Keratinocyte (primary cell): ENCODE measurements at regions not wholly inside any gene's neighbourhood (a gene's known extent, or its start where the extent isn't known, plus 50 kb on each side); places are given as distances from the start of the nearest gene placed in this dataset.

ENCODE experiments used
- DNase-seq: peaks from one replicate; pipeline ENCODE4 v3.0.0-alpha.2; 2011; ENCODE audit warnings: low read depth, missing footprints, low spot score
- FAIRE-seq: peaks from 2 replicates; lab custom pipeline; 2011; peaks lifted over from hg19 to GRCh38; lab: Jason Lieb, UNC
- H2AFZ ChIP-seq: 2 replicates; pipeline ENCODE4 v1.6.0; 2012; ENCODE audit warnings: low read length, control low read depth, inconsistent platforms; ENCODE audit not compliant: control insufficient read depth
- H3K27ac ChIP-seq: 2 replicates; pipeline ENCODE4 v1.5.1; 2011; ENCODE audit warnings: low read length; ENCODE audit not compliant: control insufficient read depth, insufficient read depth
- H3K27me3 ChIP-seq: 3 replicates; pipeline ENCODE4 v1.6.0; 2011; ENCODE audit warnings: low read length; ENCODE audit not compliant: control insufficient read depth, insufficient read depth; ENCODE audit errors: extremely low read depth
- H3K36me3 ChIP-seq, 2 experiments: 2 replicates in 1 of 2; 3 replicates in 1 of 2; pipeline ENCODE4 v1.5.1; 2011; ENCODE audit warnings: low read length in 2 of 2, mild to moderate bottlenecking in 1 of 2; ENCODE audit not compliant: control insufficient read depth in 2 of 2, insufficient read depth in 2 of 2; ENCODE audit errors: extremely low read depth in 1 of 2
- H3K4me1 ChIP-seq: 3 replicates; pipeline ENCODE4 v1.5.1; 2011; ENCODE audit warnings: low read length; ENCODE audit not compliant: control insufficient read depth, insufficient read depth; ENCODE audit errors: extremely low read depth
- H3K4me2 ChIP-seq: 3 replicates; pipeline ENCODE4 v1.6.0; 2011; ENCODE audit warnings: low read depth, low read length; ENCODE audit not compliant: control insufficient read depth, insufficient read depth; ENCODE audit errors: extremely low read depth
- H3K4me3 ChIP-seq, 3 experiments: fragments of 200-600 bp in 1 of 3; sonication (generic) in 1 of 3; 2 replicates in 2 of 3; 3 replicates in 1 of 3; pipeline ENCODE4 v1.5.1; 2011 to 2016; ENCODE audit warnings: low read length in 3 of 3, mild to moderate bottlenecking in 3 of 3, control low read depth in 2 of 3, inconsistent platforms in 1 of 3, low read depth in 1 of 3, mixed read lengths in 1 of 3, mixed run types in 1 of 3, moderate library complexity in 1 of 3; ENCODE audit not compliant: control insufficient read depth in 2 of 3, insufficient read depth in 2 of 3; ENCODE audit errors: extremely low read depth in 1 of 3
- H3K79me2 ChIP-seq: 2 replicates; pipeline ENCODE4 v1.6.0; 2012; ENCODE audit warnings: low read length; ENCODE audit not compliant: control insufficient read depth, insufficient read depth
- H3K9ac ChIP-seq: 3 replicates; pipeline ENCODE4 v1.6.0; 2011; ENCODE audit warnings: low read length; ENCODE audit not compliant: control insufficient read depth, insufficient read depth; ENCODE audit errors: extremely low read depth
- H3K9me1 ChIP-seq: 3 replicates; pipeline ENCODE4 v1.6.0; 2011; ENCODE audit warnings: low read length; ENCODE audit not compliant: control insufficient read depth, insufficient read depth; ENCODE audit errors: extremely low read depth
- H3K9me3 ChIP-seq: 2 replicates; pipeline ENCODE4 v1.5.1; 2012; ENCODE audit warnings: low read depth, low read length; ENCODE audit not compliant: control insufficient read depth
- H4K20me1 ChIP-seq: 3 replicates; pipeline ENCODE4 v1.6.0; 2011; ENCODE audit warnings: low read length; ENCODE audit not compliant: control insufficient read depth, insufficient read depth; ENCODE audit errors: extremely low read depth
- EZH2 ChIP-seq: IDR thresholded peaks from one replicate; pipeline ENCODE4 v1.6.1; 2012; ENCODE audit warnings: inconsistent platforms, mild to moderate bottlenecking, low read length, moderate library complexity
- dilution Hi-C: fragments of 300-500 bp; cut with MboI; formaldehyde crosslinking; loops from one replicate; pipeline ENCODE4 v1.7.0; 2020; ENCODE audit warnings: low sequenced_read_pairs; ENCODE audit not compliant: extremely low pct_ligation_motif_present
- TF ChIP-seq, protein P1 (sequence below), 3 experiments: IDR thresholded peaks in 1 of 3; conservative IDR thresholded peaks in 1 of 3; optimal IDR thresholded peaks in 1 of 3; 2 replicates in 2 of 3; 3 replicates in 1 of 3; pipeline versions ENCODE3 to v1.5.1; 2011; ENCODE audit warnings: low read length in 3 of 3, mild to moderate bottlenecking in 3 of 3, moderate library complexity in 2 of 3, control low read depth in 1 of 3, inconsistent platforms in 1 of 3; ENCODE audit not compliant: insufficient read depth in 2 of 3; ENCODE audit errors: extremely low read depth in 1 of 3

DNA sequence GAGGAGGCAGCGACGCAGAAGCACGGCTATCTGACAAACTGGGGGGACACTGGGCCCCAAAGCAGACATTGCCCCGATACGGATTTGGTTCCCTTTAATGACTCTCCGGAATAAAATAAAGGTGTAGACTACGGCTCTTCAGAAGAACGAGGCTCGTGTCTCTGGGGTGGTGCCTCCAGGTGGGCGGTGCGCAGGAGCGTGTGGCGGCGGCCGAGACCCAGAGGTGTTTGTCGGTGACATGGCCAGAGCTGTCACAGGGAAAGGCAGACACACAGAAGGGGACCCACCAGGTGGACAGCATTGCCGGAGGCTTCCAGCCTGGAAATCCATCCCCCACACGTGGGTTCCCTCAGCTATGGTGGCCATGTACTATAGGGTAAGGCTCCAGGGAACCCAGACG lies 366.0 kb downstream of the BRD1 start:
- Histone ChIP-seq H2AFZ (no peak overlapping the region), H4K20me1 (no peaks in the 10 kb centered on the region), H3K9me1 (no peaks in the 10 kb centered on the region), H3K9ac (no peak overlapping the region), H3K4me3 (no peak overlapping the region), H3K36me3 (no peaks in the 10 kb centered on the region), H3K4me1 (no peaks in the 10 kb centered on the region), H3K4me2 (no peak overlapping the region), H3K27me3 (no peaks in the 10 kb centered on the region), H3K27ac (no peak overlapping the region), H3K79me2 (no peaks in the 10 kb centered on the region), H3K9me3 (peaks cover 11% of the 10 kb centered on the region)
- FAIRE-seq (no peak), DNase-seq (no peak)
- TF ChIP-seq, protein P1, sequence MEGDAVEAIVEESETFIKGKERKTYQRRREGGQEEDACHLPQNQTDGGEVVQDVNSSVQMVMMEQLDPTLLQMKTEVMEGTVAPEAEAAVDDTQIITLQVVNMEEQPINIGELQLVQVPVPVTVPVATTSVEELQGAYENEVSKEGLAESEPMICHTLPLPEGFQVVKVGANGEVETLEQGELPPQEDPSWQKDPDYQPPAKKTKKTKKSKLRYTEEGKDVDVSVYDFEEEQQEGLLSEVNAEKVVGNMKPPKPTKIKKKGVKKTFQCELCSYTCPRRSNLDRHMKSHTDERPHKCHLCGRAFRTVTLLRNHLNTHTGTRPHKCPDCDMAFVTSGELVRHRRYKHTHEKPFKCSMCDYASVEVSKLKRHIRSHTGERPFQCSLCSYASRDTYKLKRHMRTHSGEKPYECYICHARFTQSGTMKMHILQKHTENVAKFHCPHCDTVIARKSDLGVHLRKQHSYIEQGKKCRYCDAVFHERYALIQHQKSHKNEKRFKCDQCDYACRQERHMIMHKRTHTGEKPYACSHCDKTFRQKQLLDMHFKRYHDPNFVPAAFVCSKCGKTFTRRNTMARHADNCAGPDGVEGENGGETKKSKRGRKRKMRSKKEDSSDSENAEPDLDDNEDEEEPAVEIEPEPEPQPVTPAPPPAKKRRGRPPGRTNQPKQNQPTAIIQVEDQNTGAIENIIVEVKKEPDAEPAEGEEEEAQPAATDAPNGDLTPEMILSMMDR (optimal IDR thresholded peaks at IDR 0.05 in 1 of 3, IDR thresholded peaks at IDR 0.05 in 1 of 3, conservative IDR thresholded peaks at IDR 0.05 in 1 of 3; ENCODE audit: extremely low read depth in 1 of 3, insufficient read depth in 2 of 3, low read length in 3 of 3) = no peak
- TF ChIP-seq EZH2 = no peak
- dilution Hi-C loops = no loop called here

DNA sequence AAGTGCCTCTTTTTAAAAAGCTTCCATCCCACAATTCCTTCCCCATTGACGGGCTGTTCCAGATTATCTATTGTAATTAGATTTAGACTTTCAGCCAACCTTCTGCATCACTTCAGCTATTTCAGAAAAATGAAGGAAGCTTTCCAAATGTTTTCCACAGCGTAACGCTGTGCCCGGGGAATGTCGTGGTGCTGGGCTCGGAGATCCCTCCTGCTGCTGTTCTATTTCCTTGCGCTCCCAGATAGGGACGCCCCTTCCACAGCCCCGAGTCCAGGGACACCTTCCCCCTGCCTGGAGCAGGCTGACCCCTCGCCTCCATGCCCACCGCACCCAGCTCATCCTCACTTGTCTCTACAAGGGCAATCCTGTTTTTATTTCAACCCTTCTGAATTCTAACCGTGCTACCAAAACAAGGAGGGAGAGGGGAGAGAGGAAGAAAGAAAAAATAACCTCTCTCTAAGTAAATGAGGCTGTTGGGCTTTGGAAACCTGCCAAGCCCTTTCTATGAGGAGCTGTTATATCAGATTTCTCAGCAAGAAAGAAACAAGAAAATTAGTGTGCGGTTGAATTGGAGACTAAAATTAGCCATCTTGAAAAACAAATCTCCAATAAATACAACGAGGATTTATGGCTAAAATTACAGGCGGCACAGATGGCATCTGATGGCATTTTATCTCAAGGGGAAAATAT lies 366.9 kb downstream of the BRD1 start:
- Histone ChIP-seq H2AFZ (no peak overlapping the region), H3K4me2 (no peak overlapping the region), H3K27me3 (no peaks in the 10 kb centered on the region), H4K20me1 (no peaks in the 10 kb centered on the region), H3K4me1 (no peaks in the 10 kb centered on the region), H3K79me2 (no peaks in the 10 kb centered on the region), H3K9me3 (peaks cover 7% of the 10 kb centered on the region), H3K9me1 (no peaks in the 10 kb centered on the region), H3K9ac (no peak overlapping the region), H3K27ac (no peak overlapping the region), H3K4me3 (no peak overlapping the region), H3K36me3 (no peaks in the 10 kb centered on the region)
- FAIRE-seq = no peak
- dilution Hi-C loops = no loop called here
- no peak for DNase-seq
- TF ChIP-seq EZH2 = no peak
- TF ChIP-seq, protein P1 (optimal IDR thresholded peaks at IDR 0.05 in 1 of 3, IDR thresholded peaks at IDR 0.05 in 1 of 3, conservative IDR thresholded peaks at IDR 0.05 in 1 of 3; ENCODE audit: extremely low read depth in 1 of 3, insufficient read depth in 2 of 3, low read length in 3 of 3) = no peak
